HG02642 (cell line): ENCODE measurements at regions not wholly inside any gene's neighbourhood (a gene's known extent, or its start where the extent isn't known, plus 50 kb on each side); places are given as distances from the start of the nearest gene placed in this dataset.

Experiments used
- ATAC-seq: cut with Tn5 transposase; IDR thresholded peaks from one replicate; pipeline ENCODE4 v1.9.1; 2021; ENCODE audit warnings: mild to moderate bottlenecking; ENCODE audit not compliant: unreplicated experiment, poor library complexity

DNA sequence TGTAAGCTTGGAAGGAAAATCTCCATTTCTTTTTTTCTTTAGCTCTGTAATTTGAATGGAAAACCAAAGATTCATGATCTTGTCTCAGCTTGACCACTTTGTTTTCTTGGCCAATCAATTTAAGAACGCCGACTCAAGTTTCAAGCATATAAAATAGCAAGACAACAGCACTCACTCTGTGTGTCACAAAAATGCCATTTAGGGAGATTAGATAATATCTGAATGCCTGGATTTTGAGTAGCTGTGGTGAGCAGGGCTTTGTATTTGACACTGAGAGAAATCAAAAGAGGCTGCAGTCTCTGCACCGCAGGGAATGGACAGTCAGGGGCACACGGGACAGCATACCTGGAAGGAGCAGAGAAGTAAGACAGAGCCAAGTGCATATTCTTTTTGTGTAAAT is 209.5 kb upstream of the SLC10A2 start:
- no peak for ATAC-seq

DNA sequence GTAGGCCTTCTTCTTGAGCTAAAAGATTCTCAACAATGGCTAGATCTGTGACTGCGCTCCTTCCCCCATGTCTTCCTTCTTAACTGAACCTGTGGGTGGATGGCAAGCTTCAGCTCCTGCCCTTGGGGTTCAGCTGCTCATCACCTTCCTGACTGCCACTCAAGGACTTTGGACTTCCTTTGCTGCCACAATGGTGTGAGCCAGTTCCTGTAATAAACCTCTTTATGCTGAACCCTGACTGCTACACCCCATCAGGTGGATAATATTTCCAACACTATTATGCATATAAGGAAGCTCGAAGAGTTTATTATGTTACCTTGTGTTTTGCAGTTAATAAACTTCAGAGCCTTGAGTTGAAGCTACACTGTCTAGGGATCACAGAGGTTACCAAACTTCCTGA is 208.9 kb upstream of the SLC10A2 start:
- no peak for ATAC-seq

DNA sequence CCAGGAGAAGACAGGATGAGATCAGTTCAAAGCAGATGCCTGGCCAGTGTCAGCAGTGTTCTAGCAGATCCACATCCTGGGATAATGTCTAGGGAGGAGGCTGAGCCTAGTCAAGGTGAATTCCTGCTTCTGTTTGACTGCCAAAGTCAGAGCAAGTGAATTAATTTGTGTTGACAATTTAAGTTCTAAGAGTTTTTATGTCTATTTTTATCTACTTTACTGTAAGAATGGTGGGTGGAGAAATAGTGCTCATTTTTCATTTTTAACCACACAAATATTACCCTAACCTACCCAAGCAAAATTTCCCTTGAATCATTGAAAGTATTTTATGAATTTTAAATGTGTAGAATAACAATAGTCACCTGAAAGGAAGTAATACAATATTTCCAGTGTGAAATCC is 207.6 kb upstream of the SLC10A2 start:
- no peak for ATAC-seq

DNA sequence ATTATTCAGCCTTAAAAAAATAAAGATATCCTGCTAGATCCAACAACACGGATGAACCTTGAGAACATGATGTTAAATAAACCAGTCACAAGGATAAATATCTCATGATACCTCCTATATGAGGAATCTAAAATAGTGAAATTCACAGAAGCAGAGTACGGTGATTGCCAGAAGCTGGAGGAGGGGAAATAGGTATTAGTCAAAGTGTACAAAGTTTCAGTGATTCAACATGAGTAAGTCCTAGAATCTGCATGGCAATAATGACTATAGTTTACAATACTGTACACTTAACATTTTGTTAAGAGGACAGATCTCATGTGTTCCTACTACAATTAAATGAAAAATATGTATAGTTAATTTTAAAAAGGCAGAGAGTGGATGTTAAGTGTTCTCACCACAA is 206.6 kb upstream of the SLC10A2 start:
- peak; percentile 49 for ATAC-seq

DNA sequence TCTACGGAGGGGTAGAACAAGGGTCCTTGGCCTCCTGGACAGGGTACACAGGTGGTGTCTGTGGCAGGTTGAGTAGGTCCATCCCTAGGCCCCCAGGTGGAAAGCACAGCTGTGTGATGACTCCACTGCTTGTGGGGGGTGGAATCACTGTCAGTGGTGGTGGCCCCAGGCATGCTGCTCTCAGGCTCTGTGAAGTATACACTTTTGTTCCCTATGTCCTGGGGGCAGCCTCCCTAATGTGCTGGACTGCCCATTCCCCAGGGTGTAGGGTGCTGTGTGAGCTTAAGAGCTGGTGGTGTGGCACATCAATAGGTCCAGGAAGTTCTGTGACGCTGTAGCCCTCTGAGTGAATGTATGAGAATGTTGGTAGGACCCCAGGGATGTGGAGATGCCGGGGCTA is 197.2 kb upstream of the SLC10A2 start:
- ATAC-seq, result no peak

DNA sequence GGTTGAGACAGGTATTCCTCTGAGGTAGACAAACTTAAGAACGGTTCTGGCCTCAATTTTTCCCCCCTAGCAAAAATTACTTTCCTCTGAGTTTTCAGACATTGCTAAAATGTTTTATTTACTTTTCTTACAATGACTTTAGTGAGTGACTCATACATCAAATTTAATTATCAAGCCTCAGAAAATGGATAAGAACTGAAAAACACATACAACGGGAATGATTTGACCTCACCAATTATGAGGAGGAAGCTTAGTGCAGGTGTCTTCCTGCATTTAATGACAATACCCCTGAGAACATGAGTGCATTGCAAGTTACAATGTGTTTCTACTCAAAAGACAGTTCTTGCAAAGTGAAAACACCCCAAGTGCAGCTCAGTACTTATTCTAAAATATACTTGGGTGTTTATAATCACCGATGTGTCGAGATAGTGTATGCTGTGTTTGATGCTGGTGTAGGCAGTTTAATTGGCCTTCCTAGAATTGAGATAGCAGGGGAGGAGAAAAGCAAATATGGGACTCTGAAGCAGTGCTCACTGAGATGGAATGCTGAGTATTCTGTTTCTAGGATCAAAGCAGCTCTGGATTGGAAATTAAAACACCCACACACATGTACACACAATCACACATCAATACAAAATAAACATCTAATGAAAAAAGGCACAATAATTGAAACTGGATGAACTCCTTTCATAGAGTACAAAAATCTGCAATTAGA is 189.5 kb upstream of the SLC10A2 start:
- no peak for ATAC-seq

DNA sequence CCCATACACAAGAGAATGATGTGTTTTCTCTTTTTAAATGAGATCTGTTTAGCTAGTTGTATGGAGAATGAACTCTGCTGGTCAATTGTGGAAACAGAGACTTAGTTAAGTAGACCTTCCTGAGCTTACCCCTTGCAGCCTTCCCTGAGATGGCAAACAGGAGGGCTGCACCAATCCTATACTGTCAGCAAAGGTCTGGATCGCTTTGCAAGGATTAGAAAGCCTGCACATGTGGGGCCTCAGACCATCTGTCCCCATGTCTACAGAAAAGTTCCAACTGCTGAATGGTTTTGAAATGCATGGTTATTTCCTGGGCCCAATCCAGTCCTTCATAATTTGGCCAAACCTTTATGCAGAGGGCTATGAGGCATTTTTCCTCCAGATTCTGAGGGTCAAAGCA is 183.9 kb upstream of the SLC10A2 start:
- ATAC-seq, result no peak

DNA sequence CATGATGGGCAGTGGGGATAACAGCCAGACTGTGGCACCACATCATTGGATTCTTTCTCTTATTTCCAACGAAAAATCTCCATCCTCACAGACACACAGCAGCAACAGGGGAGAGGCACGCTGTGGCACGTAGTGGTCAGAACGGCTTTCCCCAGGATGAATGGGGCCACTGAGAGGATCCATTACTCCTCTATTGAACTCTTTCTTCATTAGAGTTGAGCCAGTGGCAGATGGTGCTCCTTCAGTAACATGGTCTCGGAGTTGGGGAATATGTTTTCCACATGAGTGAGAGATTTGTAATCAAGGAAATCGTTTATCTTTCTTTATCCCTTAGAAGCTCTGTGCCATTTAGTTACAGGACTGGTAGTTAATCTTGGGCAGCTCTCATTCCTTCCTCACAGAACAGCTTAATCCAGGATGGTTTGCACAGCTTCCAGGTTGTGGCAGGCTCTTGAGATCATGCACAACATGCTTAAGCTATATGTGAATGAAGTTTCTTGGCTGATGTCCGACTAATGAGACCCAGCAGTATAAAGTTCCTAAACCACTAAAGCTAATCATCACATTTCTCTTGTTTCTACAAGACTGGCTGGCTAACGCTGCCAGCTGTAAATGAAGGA is 180.5 kb upstream of the SLC10A2 start:
- ATAC-seq, result no peak

DNA sequence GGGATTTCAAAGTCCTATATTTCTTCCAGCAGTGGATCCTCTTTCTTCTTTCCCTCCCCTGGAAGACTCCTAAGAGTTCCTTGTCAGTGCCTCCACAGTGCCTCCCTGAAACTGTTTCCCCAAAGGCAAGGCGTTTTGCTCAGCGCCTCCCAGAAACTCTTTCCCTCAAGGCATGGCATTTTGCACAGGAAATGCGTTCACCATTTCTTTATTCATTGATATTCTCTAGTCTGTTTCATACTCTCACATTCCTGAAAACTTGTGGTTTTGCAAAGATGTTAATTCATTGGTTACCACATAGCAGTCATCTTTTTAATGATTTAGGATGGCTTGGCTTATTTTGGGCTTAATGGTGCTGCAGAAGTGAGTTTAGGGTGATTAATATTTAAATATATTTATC is 177.3 kb upstream of the SLC10A2 start:
- no peak for ATAC-seq

DNA sequence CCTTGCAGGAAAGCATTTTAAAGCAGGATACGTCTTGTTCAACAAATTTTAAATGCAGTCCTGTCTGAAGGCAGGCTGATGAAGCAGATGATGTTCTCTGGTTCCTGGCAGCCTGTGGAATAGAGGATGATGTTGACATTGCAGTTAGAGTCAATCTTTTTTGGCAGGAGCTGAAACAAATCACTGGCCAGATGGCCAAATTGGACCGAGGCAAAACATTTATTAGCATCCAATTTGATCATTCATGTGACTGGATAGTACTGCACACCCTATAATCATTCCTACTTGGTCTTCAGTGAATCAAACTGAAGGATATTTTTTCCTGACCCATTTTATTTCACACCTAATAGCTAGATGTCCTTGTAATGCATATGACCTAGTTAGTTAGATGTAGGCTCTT is 172.2 kb upstream of the SLC10A2 start:
- ATAC-seq, result no peak

DNA sequence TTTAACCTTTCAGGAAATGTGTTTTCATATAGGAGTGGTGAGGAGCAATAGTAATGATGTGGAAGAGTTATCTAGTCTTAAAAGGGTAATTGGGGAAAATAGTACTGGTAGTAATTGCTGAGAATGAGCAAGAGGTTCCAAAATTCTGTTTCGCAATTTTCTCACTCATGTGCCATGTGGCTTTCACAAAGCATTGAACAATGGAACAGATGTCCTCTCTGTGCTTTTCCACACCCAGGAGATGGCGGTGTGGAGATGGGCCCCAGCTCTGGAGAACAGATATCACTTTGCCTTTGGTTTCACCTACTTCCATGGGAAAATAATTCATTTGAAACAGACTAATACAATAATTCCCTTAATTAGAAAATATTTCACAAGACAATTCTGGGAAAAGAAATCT is 170.0 kb upstream of the SLC10A2 start:
- no peak for ATAC-seq

DNA sequence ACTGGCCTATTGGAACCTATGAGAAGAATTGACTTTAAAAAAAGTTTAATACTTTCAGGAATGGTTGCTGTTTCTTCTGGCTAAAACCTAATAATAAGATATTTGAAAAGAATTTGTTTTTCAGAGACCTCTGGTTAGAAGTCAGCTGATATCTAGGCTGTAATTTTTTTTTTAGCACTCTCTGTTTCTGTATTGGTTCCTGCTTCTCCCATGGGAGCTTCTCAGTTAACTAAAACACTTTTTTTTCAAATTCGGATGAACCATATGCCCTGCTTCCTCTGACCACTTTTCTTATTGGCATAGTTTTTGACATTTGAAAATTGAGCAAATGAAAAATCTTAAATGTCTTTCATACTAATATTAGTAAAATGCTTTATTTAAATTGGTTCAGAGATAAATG is 163.5 kb upstream of the SLC10A2 start:
- no peak for ATAC-seq

DNA sequence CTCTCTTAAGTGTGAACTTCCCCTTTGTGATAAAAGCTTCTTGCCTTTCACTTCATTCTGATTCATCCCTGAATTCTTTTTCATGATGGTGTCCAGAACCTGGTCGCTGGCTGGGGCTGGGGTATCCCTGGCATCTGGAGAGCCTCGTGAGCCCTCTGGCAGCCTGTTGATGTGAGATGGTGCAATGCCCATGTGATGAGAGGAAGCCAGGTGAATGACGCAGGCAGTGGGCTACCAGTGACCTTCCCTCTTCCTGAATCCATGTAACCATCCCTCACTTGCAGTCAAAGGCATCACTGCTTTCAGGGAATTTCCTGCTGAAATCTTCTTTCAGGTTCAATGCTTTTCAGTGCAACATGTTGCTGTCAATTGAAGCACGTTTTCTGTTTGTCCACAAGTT is 158.6 kb upstream of the SLC10A2 start:
- no peak for ATAC-seq

DNA sequence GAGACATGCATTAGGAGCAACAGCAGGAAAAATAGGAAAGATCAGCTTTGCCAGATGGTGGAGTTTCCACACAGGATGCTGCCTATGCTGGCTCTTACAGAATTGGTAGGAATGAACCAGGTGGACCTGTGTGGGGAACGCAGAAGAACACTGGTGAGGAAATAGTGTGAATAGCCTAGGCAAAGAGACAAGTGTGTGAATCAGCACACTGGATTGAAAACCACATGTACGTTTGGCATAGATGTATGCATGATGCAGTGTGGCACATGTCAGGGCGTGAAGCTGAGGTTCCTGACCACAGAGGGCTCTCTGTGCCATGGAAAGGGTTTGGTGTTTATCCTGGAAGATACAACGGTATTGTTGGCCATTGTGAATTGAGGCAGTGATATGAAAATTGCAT is 156.5 kb upstream of the SLC10A2 start:
- no peak for ATAC-seq

DNA sequence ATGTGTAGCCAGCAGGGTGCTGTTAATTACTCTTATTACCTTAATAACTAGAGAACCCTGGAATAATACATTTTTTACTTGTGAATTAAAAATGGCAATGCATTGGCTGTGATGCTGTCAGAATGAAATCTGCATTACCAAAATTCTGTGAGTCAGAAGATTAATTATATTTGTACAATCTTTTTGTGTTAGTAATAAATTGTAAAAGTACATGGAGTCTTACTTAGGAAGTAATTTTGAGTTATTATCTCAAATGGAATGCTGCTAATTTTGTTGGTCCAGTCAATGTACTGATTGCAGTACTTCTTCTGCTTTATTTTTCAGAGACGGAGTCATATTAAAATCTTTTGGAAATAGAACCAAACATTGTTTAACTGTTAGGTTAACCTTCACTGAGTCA is 152.0 kb upstream of the SLC10A2 start:
- no peak for ATAC-seq

DNA sequence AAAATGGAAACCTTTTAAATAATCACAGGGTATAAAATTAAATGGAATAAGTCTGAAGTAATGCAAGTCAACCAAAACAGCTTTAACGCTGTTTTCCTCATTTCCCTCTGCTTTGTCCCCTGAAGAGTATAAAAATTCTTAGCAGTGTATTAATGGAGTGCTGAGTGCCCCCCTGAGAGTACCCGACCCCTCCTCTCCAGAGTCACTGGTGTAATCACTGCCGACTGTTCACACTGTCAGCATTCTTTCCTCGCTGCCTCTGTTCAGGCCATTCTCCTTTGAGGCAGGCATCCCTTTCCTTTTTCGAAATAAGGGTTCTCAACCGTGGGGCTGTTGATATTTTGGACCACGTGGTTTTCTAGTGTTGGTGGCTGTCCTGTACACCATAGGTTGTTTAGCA is 146.9 kb upstream of the SLC10A2 start:
- ATAC-seq, result no peak

DNA sequence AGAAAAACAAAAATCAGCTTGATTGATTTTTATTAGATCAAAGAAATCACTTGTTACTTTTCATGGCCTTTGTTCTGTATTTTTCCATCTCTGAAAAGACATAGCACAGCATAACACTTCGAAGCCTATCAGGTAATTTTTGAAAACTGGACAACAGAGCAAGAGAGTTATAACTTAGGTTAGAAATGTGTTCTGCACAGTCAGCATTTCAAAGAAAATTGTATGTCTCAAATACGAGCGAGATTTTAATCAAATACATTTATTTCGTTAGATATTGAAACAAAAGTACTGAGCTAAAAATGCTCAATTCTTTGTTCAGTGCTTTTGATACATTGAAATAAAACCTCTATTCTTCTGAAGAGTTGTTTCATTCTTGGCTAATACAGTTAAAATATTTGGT is 144.1 kb upstream of the SLC10A2 start:
- no peak for ATAC-seq

DNA sequence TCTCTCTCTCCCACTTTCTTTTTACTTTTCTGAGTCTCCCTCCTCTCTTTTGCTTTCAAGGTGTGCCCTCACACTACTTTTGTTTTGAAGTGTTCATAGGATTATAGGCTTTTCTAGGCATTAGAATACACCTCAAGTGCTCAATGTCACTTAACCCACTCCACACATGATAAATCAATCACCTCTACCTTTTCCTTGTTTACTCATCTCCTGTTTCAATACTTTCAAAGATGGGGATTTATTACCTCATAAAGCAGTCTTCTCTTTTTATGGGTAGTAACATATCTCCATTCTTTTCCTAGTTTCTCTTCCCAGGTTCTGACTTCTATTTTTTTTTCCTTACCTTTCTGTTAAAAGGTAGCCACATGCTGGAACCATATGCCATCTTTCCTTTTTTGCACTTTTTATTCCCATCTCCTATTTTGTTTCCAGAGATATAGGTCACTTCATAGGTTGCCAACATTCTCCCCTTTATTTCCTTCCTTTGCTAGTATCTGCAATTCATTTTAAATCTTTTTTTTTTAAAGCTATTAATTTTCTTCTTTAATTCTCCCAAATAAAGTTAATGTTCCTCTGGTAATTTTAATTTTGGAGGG is 137.6 kb upstream of the SLC10A2 start:
- ATAC-seq, result no peak

DNA sequence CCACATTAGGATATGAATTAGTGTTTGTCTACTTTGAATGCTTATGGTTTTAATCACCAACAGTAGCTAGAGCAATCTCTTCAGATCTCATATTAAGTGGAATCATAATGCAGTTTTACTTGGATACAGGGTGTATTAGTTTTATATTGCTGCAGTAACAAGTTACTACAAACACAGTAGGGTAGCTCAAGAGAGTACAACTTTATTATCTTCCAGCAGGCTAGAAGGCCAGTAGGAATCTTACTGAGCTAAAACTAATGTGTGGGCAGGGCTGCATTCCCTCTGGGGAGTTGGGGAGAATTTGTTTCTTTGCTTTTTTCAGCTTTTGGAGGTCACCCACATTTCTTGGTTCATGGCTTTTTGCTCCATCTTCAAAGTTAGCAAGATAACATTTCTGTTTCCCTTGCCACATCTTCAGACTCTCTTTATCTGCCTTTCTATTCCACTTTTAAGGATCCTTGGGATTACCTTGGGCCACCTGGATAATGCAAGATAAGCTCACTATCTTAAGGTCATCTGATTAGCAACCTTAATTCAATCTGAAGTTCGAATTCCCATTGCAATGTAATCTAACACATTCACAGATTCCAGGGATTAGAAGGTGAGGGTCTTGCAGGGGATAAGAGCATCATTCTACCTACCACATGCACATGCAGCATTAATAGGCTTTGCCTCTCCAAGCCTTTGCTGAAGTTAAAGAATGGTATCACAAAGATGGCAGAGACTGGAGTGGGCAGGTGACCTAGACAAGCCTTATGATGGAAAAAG is 134.1 kb upstream of the SLC10A2 start:
- no peak for ATAC-seq

DNA sequence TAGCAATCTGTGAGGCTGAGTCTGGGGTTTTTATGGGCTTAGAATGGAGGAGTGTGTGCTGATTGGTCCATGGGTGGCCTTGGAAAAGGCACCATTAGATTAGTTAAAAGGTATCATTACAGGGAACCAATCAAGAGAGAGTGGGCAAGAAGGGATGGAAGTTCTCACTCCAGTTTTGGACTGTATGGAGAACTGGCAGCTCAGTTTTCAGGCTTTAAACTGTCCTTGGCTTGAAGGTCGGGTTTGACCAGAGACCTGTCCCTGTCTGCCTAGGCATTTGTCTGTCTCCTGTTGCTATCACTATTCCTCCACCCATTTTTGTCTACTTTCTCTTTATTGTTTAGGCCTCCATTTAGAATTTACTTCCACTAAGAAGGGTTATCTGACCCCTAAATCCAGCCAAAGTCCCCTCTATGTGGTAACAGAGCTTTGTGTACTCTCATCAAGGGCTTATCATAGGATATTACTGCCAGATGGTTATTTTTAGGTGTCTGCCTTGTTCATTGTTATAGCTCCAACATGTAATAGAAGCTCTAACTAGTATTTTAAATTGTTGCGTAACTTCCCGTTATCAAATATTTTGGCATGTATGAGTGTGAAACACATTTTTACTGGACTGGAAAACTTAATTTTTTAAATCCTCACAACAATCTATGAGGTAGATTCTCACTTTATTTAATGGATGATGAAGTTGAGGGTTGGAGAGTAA is 133.3 kb upstream of the SLC10A2 start:
- ATAC-seq, result no peak

DNA sequence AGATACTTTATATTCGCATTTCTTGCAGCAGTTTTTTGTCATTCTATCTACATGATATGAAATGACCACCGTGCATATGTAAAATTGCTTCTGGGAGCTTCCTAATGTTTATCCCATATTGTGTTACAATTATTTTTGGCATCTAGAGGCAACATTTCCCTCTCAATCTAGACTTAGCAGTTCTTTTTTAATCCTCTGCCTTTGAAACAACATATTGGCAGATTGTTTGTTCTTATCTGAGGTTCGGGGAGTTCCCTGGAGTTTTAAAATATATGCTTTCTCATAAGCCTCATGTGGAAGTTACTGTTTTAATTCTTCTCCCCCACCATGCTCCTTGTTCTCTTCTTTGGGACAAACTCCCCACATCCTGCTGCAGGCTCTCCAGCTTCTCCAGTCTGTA is 130.1 kb upstream of the SLC10A2 start:
- ATAC-seq, result no peak
